IMR-90 (cell line): ENCODE measurements at regions not wholly inside any gene's neighbourhood (a gene's known extent, or its start where the extent isn't known, plus 50 kb on each side); places are given as distances from the start of the nearest gene placed in this dataset.

Experiments
- BHLHE40 ChIP-seq: fragments of 150-350 bp; IDR thresholded peaks from 2 replicates; pipeline ENCODE4 v1.6.1; 2016; ENCODE audit warnings: mild to moderate bottlenecking, low read depth, low read length
- CEBPB ChIP-seq: IDR thresholded peaks from 2 replicates; pipeline ENCODE4 v1.6.1; 2012; ENCODE audit warnings: low read depth, low read length, improper control_type of control experiment
- CHD1 ChIP-seq: IDR thresholded peaks from 2 replicates; pipeline ENCODE4 v1.6.1; 2012; ENCODE audit warnings: low read depth, low read length, improper control_type of control experiment
- FOS ChIP-seq: fragments of 150-350 bp; IDR thresholded peaks from 2 replicates; pipeline ENCODE4 v1.6.1; 2016; ENCODE audit warnings: low read depth, low read length
- MAZ ChIP-seq: IDR thresholded peaks from 2 replicates; pipeline ENCODE4 v1.6.1; 2012; ENCODE audit warnings: low read depth, mild to moderate bottlenecking, low read length, improper control_type of control experiment, moderate library complexity, borderline replicate concordance
- MXI1 ChIP-seq: IDR thresholded peaks from 2 replicates; pipeline ENCODE4 v1.6.1; 2012; ENCODE audit warnings: low read depth, mild to moderate bottlenecking, low read length, moderate library complexity, borderline replicate concordance
- NFE2L2 ChIP-seq: fragments of 150-350 bp; IDR thresholded peaks from 2 replicates; pipeline ENCODE4 v1.6.1; 2016; ENCODE audit warnings: low read depth, mild to moderate bottlenecking, low read length
- POLR2A ChIP-seq: IDR thresholded peaks from 2 replicates; pipeline ENCODE4 v1.6.1; 2012; ENCODE audit warnings: mild to moderate bottlenecking, low read depth, low read length
- RAD21 ChIP-seq: IDR thresholded peaks from 2 replicates; pipeline ENCODE4 v1.6.1; 2012; ENCODE audit warnings: low read length, improper control_type of control experiment
- RFX5 ChIP-seq: IDR thresholded peaks from 2 replicates; pipeline ENCODE4 v1.8.0; 2012; ENCODE audit warnings: low read depth, mild to moderate bottlenecking, low read length, moderate library complexity
- SMC3 ChIP-seq: fragments of 150-350 bp; IDR thresholded peaks from 2 replicates; pipeline ENCODE4 v1.6.1; 2016; ENCODE audit warnings: low read depth, mild to moderate bottlenecking, antibody characterized with exemption, low read length, moderate library complexity
- TF ChIP-seq, protein P1 (sequence below): conservative IDR thresholded peaks from 2 replicates; pipeline ENCODE4 v1.5.1; 2012; ENCODE audit warnings: mild to moderate bottlenecking, low read depth, low read length, improper control_type of control experiment
- TF ChIP-seq, protein P2 (sequence below): fragments of 150-350 bp; IDR thresholded peaks from 2 replicates; pipeline ENCODE4 v1.6.1; 2016; ENCODE audit warnings: low read depth, mild to moderate bottlenecking, low read length, moderate library complexity, borderline replicate concordance
- TF ChIP-seq, protein P3 (sequence below): fragments of 150-350 bp; IDR thresholded peaks from 2 replicates; pipeline ENCODE4 v1.6.1; 2017; ENCODE audit warnings: mild to moderate bottlenecking, antibody characterized with exemption, low read length, low read depth

DNA sequence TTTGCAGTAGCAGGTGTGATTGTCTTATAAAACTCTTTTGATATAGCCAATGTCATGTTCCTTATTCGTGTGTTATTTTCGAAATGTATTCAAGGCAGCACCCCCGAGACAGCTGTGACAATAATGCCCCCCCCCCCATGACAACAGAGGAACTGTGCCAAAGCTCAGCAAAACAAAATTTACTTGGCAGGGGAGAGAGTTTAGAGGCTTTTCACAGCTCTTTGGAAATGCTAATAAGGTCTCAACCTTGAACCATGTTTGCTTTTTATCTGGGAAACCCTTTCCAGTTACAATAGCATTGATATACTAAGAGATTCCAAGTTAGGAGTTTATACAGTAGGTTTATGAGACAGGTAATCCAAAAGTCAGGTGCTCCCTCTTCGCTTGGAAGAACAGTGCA is 56.4 kb upstream of the USP44 start:
- TF ChIP-seq MAZ (no peak), POLR2A (no peak), CHD1 (no peak), RFX5 (no peak), FOS (no peak), NFE2L2 (no peak), RAD21 (no peak), SMC3 (no peak), BHLHE40 (no peak), MXI1 (no peak), CEBPB (no peak)
- TF ChIP-seq, protein P1, sequence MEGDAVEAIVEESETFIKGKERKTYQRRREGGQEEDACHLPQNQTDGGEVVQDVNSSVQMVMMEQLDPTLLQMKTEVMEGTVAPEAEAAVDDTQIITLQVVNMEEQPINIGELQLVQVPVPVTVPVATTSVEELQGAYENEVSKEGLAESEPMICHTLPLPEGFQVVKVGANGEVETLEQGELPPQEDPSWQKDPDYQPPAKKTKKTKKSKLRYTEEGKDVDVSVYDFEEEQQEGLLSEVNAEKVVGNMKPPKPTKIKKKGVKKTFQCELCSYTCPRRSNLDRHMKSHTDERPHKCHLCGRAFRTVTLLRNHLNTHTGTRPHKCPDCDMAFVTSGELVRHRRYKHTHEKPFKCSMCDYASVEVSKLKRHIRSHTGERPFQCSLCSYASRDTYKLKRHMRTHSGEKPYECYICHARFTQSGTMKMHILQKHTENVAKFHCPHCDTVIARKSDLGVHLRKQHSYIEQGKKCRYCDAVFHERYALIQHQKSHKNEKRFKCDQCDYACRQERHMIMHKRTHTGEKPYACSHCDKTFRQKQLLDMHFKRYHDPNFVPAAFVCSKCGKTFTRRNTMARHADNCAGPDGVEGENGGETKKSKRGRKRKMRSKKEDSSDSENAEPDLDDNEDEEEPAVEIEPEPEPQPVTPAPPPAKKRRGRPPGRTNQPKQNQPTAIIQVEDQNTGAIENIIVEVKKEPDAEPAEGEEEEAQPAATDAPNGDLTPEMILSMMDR = no peak
- TF ChIP-seq, protein P2, sequence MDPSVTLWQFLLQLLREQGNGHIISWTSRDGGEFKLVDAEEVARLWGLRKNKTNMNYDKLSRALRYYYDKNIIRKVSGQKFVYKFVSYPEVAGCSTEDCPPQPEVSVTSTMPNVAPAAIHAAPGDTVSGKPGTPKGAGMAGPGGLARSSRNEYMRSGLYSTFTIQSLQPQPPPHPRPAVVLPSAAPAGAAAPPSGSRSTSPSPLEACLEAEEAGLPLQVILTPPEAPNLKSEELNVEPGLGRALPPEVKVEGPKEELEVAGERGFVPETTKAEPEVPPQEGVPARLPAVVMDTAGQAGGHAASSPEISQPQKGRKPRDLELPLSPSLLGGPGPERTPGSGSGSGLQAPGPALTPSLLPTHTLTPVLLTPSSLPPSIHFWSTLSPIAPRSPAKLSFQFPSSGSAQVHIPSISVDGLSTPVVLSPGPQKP = no peak
- TF ChIP-seq, protein P3, sequence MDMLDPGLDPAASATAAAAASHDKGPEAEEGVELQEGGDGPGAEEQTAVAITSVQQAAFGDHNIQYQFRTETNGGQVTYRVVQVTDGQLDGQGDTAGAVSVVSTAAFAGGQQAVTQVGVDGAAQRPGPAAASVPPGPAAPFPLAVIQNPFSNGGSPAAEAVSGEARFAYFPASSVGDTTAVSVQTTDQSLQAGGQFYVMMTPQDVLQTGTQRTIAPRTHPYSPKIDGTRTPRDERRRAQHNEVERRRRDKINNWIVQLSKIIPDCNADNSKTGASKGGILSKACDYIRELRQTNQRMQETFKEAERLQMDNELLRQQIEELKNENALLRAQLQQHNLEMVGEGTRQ = no peak
